Choroid plexus epithelial cell (primary cell): ENCODE measurements at regions not wholly inside any gene's neighbourhood (a gene's known extent, or its start where the extent isn't known, plus 50 kb on each side); places are given as distances from the start of the nearest gene placed in this dataset.

Experiments used
- DNase-seq: peaks from one replicate; pipeline ENCODE4 v3.0.0-alpha.2; 2010; ENCODE audit warnings: low read depth
- H3K4me3 ChIP-seq: 2 replicates; pipeline ENCODE4 v1.5.1; 2011; ENCODE audit warnings: low read depth, mild to moderate bottlenecking, control low read depth, low read length, moderate library complexity
- CTCF ChIP-seq: conservative IDR thresholded peaks from 2 replicates; pipeline ENCODE4 v1.5.1; 2011; ENCODE audit warnings: low read depth, mild to moderate bottlenecking, control low read depth, inconsistent platforms, low read length, moderate library complexity

- TF ChIP-seq CTCF = no peak
- DNase-seq = no peak
- H3K4me3 ChIP-seq = no peak overlapping the region
These were observed 52.3 kb upstream of the RFLNA start for GRCh38 chr12:124242529-124243065.

DNA sequence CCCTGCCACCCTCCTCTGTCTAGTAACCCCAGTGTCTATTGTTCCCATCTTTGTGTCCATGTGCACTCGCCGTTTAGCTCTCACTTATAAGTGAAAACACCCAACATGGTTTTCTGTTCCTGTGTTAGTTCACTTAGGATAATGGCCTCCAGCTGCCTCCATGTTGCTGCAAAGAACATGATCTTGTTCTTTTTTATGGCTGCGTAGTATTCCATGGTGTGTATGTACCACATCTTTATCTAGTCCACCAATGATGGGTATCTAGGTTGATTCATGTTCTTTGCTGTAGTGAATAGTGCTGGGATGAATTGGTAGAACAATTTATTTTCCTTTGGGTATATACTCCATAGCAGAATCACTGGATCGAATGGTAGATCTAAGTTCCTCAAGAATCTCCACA, 51.0 kb upstream of the RFLNA start:
- no peak overlapping the region for H3K4me3 ChIP-seq
- no peak for DNase-seq
- no peak for TF ChIP-seq CTCF
